ENCODE measurements at regions not wholly inside any gene's neighbourhood (a gene's known extent, or its start where the extent isn't known, plus 50 kb on each side); places are given as distances from the start of the nearest gene placed in this dataset.
"Not testable (repeated sequence)": the region's sequence is repeated elsewhere in the genome, so short reads cannot be mapped to it uniquely, and the experiment has no call there.

- no peaks in the 10 kb centered on the region for H3K36me3 ChIP-seq (ENCODE audit: control insufficient read depth, insufficient read depth, low read length)
- H3K27me3 ChIP-seq (ENCODE audit: control insufficient read depth, insufficient read depth, low read length), result no peaks in the 10 kb centered on the region
- no peaks in the 10 kb centered on the region for H3K9me3 ChIP-seq (ENCODE audit: control insufficient read depth, insufficient read depth, low read length)
- no peak overlapping the region for H3K9ac ChIP-seq (ENCODE audit: low read depth, low read length)
- no peak overlapping the region for H3K27ac ChIP-seq (ENCODE audit: low read depth, low read length)
- no peaks in the 10 kb centered on the region for H3K4me1 ChIP-seq (ENCODE audit: control insufficient read depth, insufficient read depth, low read length)
- H3K4me3 ChIP-seq (ENCODE audit: low read depth, low read length), result no peak overlapping the region
Measured at GRCh38 chr20:19918965-19919329, 98.2 kb upstream of the NAA20 start.

- H3K9ac ChIP-seq (ENCODE audit: low read depth, low read length), result no peak overlapping the region
- H3K4me1 ChIP-seq (ENCODE audit: control insufficient read depth, insufficient read depth, low read length), result no peaks in the 10 kb centered on the region
- H3K27me3 ChIP-seq (ENCODE audit: control insufficient read depth, insufficient read depth, low read length), result no peaks in the 10 kb centered on the region
Measured at GRCh38 chr20:19920381-19921138, 96.6 kb upstream of the NAA20 start.

GRCh38 chr20:19921284-19921793 lies 95.8 kb upstream of the NAA20 start:
- Histone ChIP-seq H3K9ac (ENCODE audit: low read depth, low read length) (no peak overlapping the region), H3K4me1 (ENCODE audit: control insufficient read depth, insufficient read depth, low read length) (no peaks in the 10 kb centered on the region), H3K36me3 (ENCODE audit: control insufficient read depth, insufficient read depth, low read length) (no peaks in the 10 kb centered on the region), H3K27ac (ENCODE audit: low read depth, low read length) (no peak overlapping the region), H3K27me3 (ENCODE audit: control insufficient read depth, insufficient read depth, low read length) (no peaks in the 10 kb centered on the region), H3K9me3 (ENCODE audit: control insufficient read depth, insufficient read depth, low read length) (no peaks in the 10 kb centered on the region), H3K4me3 (ENCODE audit: low read depth, low read length) (no peak overlapping the region)

More at GRCh38 chr20:19920381-19921138, 96.6 kb upstream of the NAA20 start:
- no peak overlapping the region for H3K4me3 ChIP-seq (ENCODE audit: low read depth, low read length)
- no peaks in the 10 kb centered on the region for H3K36me3 ChIP-seq (ENCODE audit: control insufficient read depth, insufficient read depth, low read length)
- H3K27ac ChIP-seq (ENCODE audit: low read depth, low read length), result no peak overlapping the region
- no peaks in the 10 kb centered on the region for H3K9me3 ChIP-seq (ENCODE audit: control insufficient read depth, insufficient read depth, low read length)

- H3K4me3 ChIP-seq (ENCODE audit: low read depth, low read length); H3K36me3 ChIP-seq (ENCODE audit: control insufficient read depth, insufficient read depth, low read length); H3K4me1 ChIP-seq (ENCODE audit: control insufficient read depth, insufficient read depth, low read length); H3K27ac ChIP-seq (ENCODE audit: low read depth, low read length); H3K9ac ChIP-seq (ENCODE audit: low read depth, low read length); H3K9me3 ChIP-seq (ENCODE audit: control insufficient read depth, insufficient read depth, low read length); H3K27me3 ChIP-seq (ENCODE audit: control insufficient read depth, insufficient read depth, low read length): not testable (repeated sequence)
Measured at GRCh38 chr20:19921829-19922228, 95.3 kb upstream of the NAA20 start.

- Histone ChIP-seq H3K36me3 (ENCODE audit: control insufficient read depth, insufficient read depth, low read length) (no peaks in the 10 kb centered on the region), H3K27ac (ENCODE audit: low read depth, low read length) (no peak overlapping the region), H3K4me1 (ENCODE audit: control insufficient read depth, insufficient read depth, low read length) (no peaks in the 10 kb centered on the region), H3K27me3 (ENCODE audit: control insufficient read depth, insufficient read depth, low read length) (no peaks in the 10 kb centered on the region), H3K9me3 (ENCODE audit: control insufficient read depth, insufficient read depth, low read length) (no peaks in the 10 kb centered on the region), H3K9ac (ENCODE audit: low read depth, low read length) (no peak overlapping the region), H3K4me3 (ENCODE audit: low read depth, low read length) (no peak overlapping the region)
Measured at GRCh38 chr20:19922716-19923115, 94.4 kb upstream of the NAA20 start.

- no peaks in the 10 kb centered on the region for H3K9me3 ChIP-seq (ENCODE audit: control insufficient read depth, insufficient read depth, low read length)
- H3K27me3 ChIP-seq (ENCODE audit: control insufficient read depth, insufficient read depth, low read length), result no peaks in the 10 kb centered on the region
- no peak overlapping the region for H3K4me3 ChIP-seq (ENCODE audit: low read depth, low read length)
- H3K36me3 ChIP-seq (ENCODE audit: control insufficient read depth, insufficient read depth, low read length), result no peaks in the 10 kb centered on the region
- H3K4me1 ChIP-seq (ENCODE audit: control insufficient read depth, insufficient read depth, low read length), result no peaks in the 10 kb centered on the region
- no peak overlapping the region for H3K27ac ChIP-seq (ENCODE audit: low read depth, low read length)
- H3K9ac ChIP-seq (ENCODE audit: low read depth, low read length), result no peak overlapping the region
Measured at GRCh38 chr20:19923762-19924161, 93.4 kb upstream of the NAA20 start.

- no peaks in the 10 kb centered on the region for H3K9me3 ChIP-seq (ENCODE audit: control insufficient read depth, insufficient read depth, low read length)
- no peaks in the 10 kb centered on the region for H3K4me1 ChIP-seq (ENCODE audit: control insufficient read depth, insufficient read depth, low read length)
- H3K27me3 ChIP-seq (ENCODE audit: control insufficient read depth, insufficient read depth, low read length), result no peaks in the 10 kb centered on the region
- H3K36me3 ChIP-seq (ENCODE audit: control insufficient read depth, insufficient read depth, low read length), result no peaks in the 10 kb centered on the region
- H3K27ac ChIP-seq (ENCODE audit: low read depth, low read length), result no peak overlapping the region
- no peak overlapping the region for H3K4me3 ChIP-seq (ENCODE audit: low read depth, low read length)
- H3K9ac ChIP-seq (ENCODE audit: low read depth, low read length), result no peak overlapping the region
Measured at GRCh38 chr20:19924255-19924654, 92.9 kb upstream of the NAA20 start.

- Histone ChIP-seq H3K36me3 (ENCODE audit: control insufficient read depth, insufficient read depth, low read length) (no peaks in the 10 kb centered on the region), H3K27me3 (ENCODE audit: control insufficient read depth, insufficient read depth, low read length) (no peaks in the 10 kb centered on the region), H3K9ac (ENCODE audit: low read depth, low read length) (no peak overlapping the region), H3K27ac (ENCODE audit: low read depth, low read length) (no peak overlapping the region), H3K4me1 (ENCODE audit: control insufficient read depth, insufficient read depth, low read length) (0 out of 2 replicates have a peak, but pooled peaks cover 3% of the 10 kb centered on the region), H3K9me3 (ENCODE audit: control insufficient read depth, insufficient read depth, low read length) (no peaks in the 10 kb centered on the region), H3K4me3 (ENCODE audit: low read depth, low read length) (no peak overlapping the region)
Measured at GRCh38 chr20:19926591-19926990, 90.6 kb upstream of the NAA20 start.

- Histone ChIP-seq H3K36me3 (ENCODE audit: control insufficient read depth, insufficient read depth, low read length) (no peaks in the 10 kb centered on the region), H3K9me3 (ENCODE audit: control insufficient read depth, insufficient read depth, low read length) (no peaks in the 10 kb centered on the region), H3K9ac (ENCODE audit: low read depth, low read length) (no peak overlapping the region), H3K4me3 (ENCODE audit: low read depth, low read length) (no peak overlapping the region), H3K27me3 (ENCODE audit: control insufficient read depth, insufficient read depth, low read length) (no peaks in the 10 kb centered on the region), H3K27ac (ENCODE audit: low read depth, low read length) (no peak overlapping the region), H3K4me1 (ENCODE audit: control insufficient read depth, insufficient read depth, low read length) (0 out of 2 replicates have a peak, but pooled peaks cover 3% of the 10 kb centered on the region)
Measured at GRCh38 chr20:19928328-19929011, 88.7 kb upstream of the NAA20 start.

- H3K27me3 ChIP-seq (ENCODE audit: control insufficient read depth, insufficient read depth, low read length), result no peaks in the 10 kb centered on the region
- H3K4me1 ChIP-seq (ENCODE audit: control insufficient read depth, insufficient read depth, low read length), result 0 out of 2 replicates have a peak, but pooled peaks cover 3% of the 10 kb centered on the region
- no peaks in the 10 kb centered on the region for H3K9me3 ChIP-seq (ENCODE audit: control insufficient read depth, insufficient read depth, low read length)
- no peak overlapping the region for H3K27ac ChIP-seq (ENCODE audit: low read depth, low read length)
- no peak overlapping the region for H3K4me3 ChIP-seq (ENCODE audit: low read depth, low read length)
- H3K36me3 ChIP-seq (ENCODE audit: control insufficient read depth, insufficient read depth, low read length), result no peaks in the 10 kb centered on the region
- no peak overlapping the region for H3K9ac ChIP-seq (ENCODE audit: low read depth, low read length)
Measured at GRCh38 chr20:19929012-19929360, 88.2 kb upstream of the NAA20 start.

- Histone ChIP-seq H3K4me1 (ENCODE audit: control insufficient read depth, insufficient read depth, low read length) (0 out of 2 replicates have a peak, but pooled peaks cover 3% of the 10 kb centered on the region), H3K9ac (ENCODE audit: low read depth, low read length) (no peak overlapping the region), H3K36me3 (ENCODE audit: control insufficient read depth, insufficient read depth, low read length) (no peaks in the 10 kb centered on the region), H3K4me3 (ENCODE audit: low read depth, low read length) (no peak overlapping the region), H3K27ac (ENCODE audit: low read depth, low read length) (no peak overlapping the region), H3K9me3 (ENCODE audit: control insufficient read depth, insufficient read depth, low read length) (no peaks in the 10 kb centered on the region), H3K27me3 (ENCODE audit: control insufficient read depth, insufficient read depth, low read length) (no peaks in the 10 kb centered on the region)
Measured at GRCh38 chr20:19929481-19930145, 87.5 kb upstream of the NAA20 start.
